C4-2B (cell line): ENCODE measurements at regions not wholly inside any gene's neighbourhood (a gene's known extent, or its start where the extent isn't known, plus 50 kb on each side); places are given as distances from the start of the nearest gene placed in this dataset.

Experiments
- CTCF ChIP-seq: fragments of 450-650 bp; conservative IDR thresholded peaks from 2 replicates; pipeline ENCODE4 v1.5.1; 2017; ENCODE audit warnings: mild to moderate bottlenecking
- ZFX ChIP-seq: fragments of 450-650 bp; IDR thresholded peaks from 2 replicates; pipeline ENCODE4 v1.6.1; 2017

GRCh38 chr12:67414011-67414715, 145.0 kb downstream of the CAND1 start:
- TF ChIP-seq CTCF (no peak), ZFX (no peak)
